ENCODE measurements at regions not wholly inside any gene's neighbourhood (a gene's known extent, or its start where the extent isn't known, plus 50 kb on each side); places are given as distances from the start of the nearest gene placed in this dataset.

DNA sequence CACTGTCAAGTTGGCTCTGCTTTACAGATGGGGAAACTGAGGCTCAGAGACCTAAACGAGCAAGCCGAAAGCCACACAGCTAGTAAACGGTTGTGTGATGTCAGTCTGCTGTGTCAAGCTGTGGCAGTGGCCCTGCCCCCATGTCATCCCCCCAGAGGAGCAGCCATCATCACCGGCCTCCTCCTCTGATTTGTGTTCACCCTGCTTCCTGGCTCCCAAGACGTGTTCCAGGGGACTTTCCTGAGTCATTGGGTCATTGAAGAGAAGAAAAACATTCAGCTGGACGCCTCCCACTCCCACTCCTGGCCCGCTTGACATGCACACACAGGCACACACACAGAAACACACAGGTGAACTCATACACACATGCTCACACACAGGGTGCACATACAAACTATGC is 54.0 kb upstream of the CIBAR2 start:
- Mint-ChIP-seq H3K4me3 (ENCODE audit: unreplicated experiment) (no peak overlapping the region), H3K36me3 (ENCODE audit: low read depth) (no peaks in the 10 kb centered on the region), H3K27me3 (ENCODE audit: low read depth) (no peaks in the 10 kb centered on the region), H3K27ac (ENCODE audit: unreplicated experiment) (no peak overlapping the region), H3K4me1 (ENCODE audit: low read depth) (peaks cover 29% of the 10 kb centered on the region), H3K9me3 (ENCODE audit: low read depth) (no peaks in the 10 kb centered on the region)
- TF ChIP-seq, protein P1, sequence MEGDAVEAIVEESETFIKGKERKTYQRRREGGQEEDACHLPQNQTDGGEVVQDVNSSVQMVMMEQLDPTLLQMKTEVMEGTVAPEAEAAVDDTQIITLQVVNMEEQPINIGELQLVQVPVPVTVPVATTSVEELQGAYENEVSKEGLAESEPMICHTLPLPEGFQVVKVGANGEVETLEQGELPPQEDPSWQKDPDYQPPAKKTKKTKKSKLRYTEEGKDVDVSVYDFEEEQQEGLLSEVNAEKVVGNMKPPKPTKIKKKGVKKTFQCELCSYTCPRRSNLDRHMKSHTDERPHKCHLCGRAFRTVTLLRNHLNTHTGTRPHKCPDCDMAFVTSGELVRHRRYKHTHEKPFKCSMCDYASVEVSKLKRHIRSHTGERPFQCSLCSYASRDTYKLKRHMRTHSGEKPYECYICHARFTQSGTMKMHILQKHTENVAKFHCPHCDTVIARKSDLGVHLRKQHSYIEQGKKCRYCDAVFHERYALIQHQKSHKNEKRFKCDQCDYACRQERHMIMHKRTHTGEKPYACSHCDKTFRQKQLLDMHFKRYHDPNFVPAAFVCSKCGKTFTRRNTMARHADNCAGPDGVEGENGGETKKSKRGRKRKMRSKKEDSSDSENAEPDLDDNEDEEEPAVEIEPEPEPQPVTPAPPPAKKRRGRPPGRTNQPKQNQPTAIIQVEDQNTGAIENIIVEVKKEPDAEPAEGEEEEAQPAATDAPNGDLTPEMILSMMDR (IDR thresholded peaks at IDR 0.05) = no peak
- DNase-seq (ENCODE audit: low spot score) = no peak

DNA sequence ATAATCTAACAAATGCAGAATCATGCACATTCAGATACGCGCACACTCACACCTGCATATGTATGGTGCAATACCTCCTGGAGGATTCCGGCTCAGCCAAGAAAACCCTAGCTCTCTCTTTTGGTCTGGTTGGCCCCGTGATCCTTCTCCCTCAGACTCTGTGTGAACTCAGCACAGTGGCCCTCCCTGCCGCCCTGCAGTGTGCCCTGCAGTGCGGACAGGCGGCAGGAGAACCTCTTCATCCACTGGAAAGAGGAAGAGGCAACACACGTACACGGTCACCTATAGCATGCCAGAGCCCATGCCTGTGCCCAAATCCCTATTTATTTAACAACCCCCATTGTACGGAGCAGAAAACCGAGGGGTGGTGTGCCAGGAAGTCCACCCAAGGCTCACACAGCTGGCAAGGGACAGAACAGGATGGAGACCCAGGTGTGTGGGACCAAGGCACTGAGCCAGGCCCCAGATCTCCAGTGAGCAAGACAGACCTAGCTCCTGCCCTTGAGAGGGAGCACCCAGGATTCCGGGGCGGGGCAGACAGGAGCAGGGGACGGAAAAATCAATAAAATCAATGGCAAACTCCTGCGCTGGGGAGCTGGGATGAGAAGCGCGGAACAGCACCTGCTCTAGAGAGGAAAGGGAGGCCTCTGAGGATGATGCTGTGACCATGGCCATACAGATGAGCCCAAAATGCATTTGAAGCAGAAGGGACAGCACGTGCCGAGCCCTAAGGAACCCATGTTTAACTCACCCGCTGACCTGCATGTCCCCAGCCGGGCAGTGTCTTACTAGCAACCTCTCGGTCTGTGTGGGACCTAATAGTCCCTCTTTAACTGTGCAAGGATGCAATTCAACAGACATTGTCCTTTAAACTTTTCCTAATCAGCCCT is 54.7 kb upstream of the CIBAR2 start:
- no peaks in the 10 kb centered on the region for H3K36me3 Mint-ChIP-seq (ENCODE audit: low read depth)
- TF ChIP-seq, protein P1 (IDR thresholded peaks at IDR 0.05) = no peak
- peaks cover 29% of the 10 kb centered on the region for H3K4me1 Mint-ChIP-seq (ENCODE audit: low read depth)
- H3K9me3 Mint-ChIP-seq (ENCODE audit: low read depth) = no peaks in the 10 kb centered on the region
- no peak overlapping the region for H3K4me3 Mint-ChIP-seq (ENCODE audit: unreplicated experiment)
- no peaks in the 10 kb centered on the region for H3K27me3 Mint-ChIP-seq (ENCODE audit: low read depth)
- DNase-seq (ENCODE audit: low spot score) = no peak
- no peak overlapping the region for H3K27ac Mint-ChIP-seq (ENCODE audit: unreplicated experiment)

DNA sequence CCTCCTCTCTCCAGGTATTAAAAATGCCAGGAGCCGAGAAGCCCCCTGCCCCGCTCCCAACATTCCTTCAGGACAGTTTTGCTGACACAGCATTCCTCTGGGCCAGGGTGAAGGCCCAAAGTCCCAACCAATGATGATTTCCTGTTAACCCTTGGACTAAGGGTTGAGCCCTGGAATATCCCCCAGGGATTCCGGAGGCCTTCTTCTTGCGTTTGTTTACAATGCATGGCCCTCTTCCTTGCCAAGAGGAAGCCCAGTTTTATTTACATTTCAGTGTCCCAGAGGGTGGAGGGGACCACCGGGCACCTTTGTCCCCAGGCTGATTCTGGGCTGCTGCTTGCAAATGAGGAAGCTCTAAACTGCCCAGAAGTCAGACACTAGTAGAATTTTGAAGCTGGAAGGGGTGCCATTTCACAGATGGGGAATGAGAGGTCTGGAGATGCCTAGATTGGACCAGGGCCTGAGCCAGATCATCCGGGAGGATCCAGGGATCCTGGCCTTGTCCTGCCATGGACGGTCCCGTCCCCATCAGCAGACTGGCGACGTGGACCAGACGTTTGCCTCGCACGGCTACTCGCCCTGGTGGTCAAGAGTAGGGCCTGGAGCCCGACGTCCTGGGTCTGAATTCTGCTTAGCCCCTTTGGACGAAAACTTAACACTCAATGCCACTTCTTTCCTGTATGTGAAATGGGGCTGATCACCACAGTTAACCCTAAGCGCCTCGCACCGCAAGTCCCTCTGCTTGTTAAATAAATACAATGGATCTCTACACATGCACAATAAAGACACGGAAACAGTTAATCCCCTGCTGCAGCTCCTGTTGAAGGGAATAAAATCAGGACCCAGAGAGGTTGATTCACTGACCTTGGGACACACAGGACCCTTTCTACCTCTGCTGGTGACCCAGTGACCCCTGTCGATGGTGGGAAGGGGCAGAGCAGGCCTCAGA is 55.6 kb upstream of the CIBAR2 start:
- Mint-ChIP-seq H3K4me3 (ENCODE audit: unreplicated experiment) (peak overlapping the region; percentile 28), H3K27ac (ENCODE audit: unreplicated experiment) (no peak overlapping the region), H3K9me3 (ENCODE audit: low read depth) (no peaks in the 10 kb centered on the region), H3K27me3 (ENCODE audit: low read depth) (no peaks in the 10 kb centered on the region), H3K36me3 (ENCODE audit: low read depth) (no peaks in the 10 kb centered on the region), H3K4me1 (ENCODE audit: low read depth) (peaks cover 29% of the 10 kb centered on the region)
- TF ChIP-seq, protein P1 (IDR thresholded peaks at IDR 0.05) = no peak
- no peak for DNase-seq (ENCODE audit: low spot score)

DNA sequence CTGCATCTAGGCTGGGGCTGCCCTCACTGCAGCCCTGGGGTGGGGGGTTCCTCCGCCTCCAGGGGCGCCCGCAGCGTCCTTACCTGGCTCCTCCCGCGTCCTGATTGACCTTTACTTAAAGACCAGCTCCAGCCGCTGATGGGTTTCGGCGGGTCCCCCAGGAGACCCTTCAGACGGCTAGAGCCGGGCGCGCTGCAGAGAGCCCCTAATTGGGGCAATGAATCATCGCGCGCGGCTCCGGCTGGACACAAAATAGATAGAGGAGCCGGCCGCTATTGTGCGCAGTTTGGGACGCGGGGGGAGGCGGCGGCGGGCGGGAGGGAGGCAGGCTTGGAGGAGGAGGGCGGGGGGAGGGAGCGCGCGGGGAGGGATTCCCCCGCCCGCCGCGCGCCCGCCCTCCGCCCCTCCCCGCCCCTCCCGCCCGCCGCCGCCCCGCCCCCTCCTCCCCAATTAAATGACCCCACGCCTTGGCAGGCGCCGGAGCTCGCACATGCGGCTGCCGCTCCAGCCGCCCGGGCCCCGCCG is 56.5 kb upstream of the CIBAR2 start:
- TF ChIP-seq, protein P1 (IDR thresholded peaks at IDR 0.05) = no peak
- peak overlapping the region; percentile 56 for H3K4me3 Mint-ChIP-seq (ENCODE audit: unreplicated experiment)
- no peak overlapping the region for H3K27ac Mint-ChIP-seq (ENCODE audit: unreplicated experiment)
- H3K4me1 Mint-ChIP-seq (ENCODE audit: low read depth) = peaks cover 37% of the 10 kb centered on the region
- H3K36me3 Mint-ChIP-seq (ENCODE audit: low read depth) = no peaks in the 10 kb centered on the region
- DNase-seq (ENCODE audit: low spot score) = no peak
- H3K27me3 Mint-ChIP-seq (ENCODE audit: low read depth) = no peaks in the 10 kb centered on the region
- H3K9me3 Mint-ChIP-seq (ENCODE audit: low read depth) = no peaks in the 10 kb centered on the region

Data from chondrocyte (in vitro differentiated cells).